ENCODE measurements at regions not wholly inside any gene's neighbourhood (a gene's known extent, or its start where the extent isn't known, plus 50 kb on each side); places are given as distances from the start of the nearest gene placed in this dataset.

DNA sequence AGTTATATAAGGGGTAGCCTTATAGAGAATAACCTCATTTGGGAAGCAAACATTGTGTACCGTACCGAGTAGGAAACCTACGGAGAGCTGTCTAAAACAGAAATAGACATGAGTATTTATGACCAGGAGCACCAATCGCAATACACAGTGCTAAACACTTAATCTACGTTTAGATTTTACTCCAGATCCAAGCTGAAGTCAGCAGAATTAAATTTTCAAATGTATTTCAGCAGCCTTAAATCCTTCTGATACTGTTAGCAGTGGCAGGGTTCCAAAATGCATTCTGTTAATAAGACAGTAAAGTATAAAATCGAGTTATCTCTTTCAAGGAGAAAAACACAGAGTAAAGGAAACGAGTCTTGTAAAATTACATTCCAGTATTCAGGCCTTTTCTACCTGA is 118.1 kb upstream of the ZNF521 start:
- DNase-seq = no peak

DNA sequence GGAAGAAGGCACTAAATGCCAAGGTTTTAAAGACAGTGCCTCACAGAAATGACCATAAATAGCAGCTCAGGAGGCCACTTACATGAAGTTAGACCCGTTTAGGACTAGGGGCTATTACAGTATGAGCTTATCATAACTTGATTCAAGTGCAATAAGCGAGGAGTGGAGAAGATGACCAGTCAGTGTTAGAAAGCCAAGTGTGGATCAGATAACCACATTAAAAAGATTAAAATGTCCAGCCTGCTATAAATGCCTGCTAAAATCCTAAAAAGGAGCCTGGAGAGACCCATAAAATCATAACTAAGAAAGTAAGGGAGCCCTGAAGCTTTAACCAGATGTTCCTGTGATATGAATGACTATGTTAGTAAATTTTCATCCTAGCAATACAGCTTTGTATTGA is 117.5 kb upstream of the ZNF521 start:
- no peak for DNase-seq

DNA sequence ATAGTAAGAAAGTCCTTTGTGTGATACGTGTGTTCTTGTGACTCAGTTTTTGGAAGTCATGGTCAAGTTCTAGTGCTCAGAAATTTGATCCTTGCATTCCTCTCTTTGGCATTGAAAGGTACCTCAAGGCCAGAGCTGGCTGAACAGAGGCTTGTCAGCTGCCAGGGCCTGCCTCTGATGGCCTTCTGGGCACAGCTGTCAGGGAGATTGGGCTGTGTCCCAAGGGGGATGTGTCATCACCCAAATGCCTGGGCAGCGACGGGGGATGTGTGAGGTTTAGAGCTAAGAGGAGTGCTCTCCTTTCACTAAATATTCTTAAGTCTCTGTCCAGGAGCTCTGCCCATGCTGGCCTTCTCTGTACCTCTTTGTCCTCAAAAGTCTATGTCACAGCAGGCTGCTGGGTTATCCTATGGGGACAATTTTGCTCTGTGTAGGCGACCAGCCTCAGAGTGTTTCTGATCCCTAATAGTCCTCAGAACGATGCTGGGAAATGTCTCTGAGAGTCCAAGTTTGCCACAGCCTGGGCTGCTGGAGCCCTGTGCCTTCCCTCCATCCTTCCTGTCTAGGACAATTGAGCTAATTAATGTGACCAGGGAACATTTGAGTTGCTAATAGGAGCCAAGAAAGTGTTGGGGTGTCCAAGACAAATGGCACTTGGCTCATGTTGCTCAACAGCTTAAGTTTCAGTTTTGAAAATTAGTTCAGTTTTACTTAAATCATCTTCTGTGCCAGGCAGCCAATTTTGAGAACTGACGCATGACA is 115.4 kb upstream of the ZNF521 start:
- no peak for DNase-seq

DNA sequence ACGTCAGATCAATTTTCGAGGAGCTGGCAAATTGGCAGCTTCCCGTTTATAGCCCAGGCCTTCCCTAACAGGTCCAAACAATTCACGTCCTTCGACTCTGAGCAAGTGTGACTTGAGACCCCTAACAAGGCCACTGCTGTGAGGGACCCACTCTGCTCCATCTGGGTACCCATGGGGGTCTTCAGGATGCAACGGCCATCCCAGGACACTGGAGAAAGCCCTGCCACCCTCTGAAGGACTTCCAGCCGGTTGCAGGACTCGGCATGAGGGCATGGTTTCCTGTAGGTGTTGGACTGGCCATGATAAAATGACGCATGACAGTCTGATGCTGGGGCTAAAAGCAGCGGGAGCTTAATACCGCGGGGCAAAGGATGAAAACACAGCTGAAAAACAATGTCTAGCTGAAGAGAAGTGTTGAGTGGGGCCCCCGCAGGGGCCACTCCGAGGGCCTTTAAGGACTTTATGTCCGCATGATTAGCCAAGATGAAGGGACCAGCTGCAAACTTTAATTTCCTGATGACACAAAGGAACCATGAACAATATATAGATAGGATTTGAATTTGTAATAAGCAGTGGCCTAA is 113.3 kb upstream of the ZNF521 start:
- no peak for DNase-seq

DNA sequence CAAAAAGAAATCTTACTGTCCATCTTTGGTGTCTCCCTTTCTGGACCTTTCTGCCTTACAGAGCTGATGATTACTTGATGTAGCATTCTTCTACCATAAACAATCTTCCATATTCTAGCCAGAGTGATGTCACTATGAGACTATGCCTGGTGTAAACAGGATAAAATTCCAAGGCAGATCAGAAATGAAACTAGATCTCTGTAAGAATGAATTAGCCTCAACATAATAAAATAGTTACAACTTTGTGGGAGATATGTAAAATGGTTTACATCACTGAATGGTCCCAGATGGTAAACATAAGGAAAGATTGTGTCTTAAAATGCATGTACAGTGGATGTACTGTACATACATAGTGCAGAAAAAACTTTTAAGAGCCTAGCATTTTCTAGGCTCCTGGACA is 112.3 kb upstream of the ZNF521 start:
- DNase-seq = no peak

DNA sequence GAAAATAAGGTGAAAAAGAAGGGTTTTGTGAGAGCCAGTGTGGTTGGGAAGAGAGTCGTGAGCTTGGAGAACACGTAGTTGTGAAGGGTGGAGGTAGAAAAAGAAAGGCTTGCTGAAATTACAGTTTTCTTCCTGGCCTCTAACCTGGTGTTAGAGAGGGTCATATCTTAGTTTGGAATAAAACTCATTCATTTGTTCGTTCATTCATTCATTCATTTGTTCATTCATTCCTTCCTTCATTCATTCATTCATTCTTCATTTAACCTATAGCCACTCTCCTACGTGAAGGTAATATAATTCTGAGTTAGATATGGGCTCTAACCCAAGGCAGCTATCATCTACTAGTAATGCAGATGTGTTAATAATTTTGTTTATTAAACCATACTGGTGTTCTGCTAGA is 111.8 kb upstream of the ZNF521 start:
- DNase-seq = no peak

DNA sequence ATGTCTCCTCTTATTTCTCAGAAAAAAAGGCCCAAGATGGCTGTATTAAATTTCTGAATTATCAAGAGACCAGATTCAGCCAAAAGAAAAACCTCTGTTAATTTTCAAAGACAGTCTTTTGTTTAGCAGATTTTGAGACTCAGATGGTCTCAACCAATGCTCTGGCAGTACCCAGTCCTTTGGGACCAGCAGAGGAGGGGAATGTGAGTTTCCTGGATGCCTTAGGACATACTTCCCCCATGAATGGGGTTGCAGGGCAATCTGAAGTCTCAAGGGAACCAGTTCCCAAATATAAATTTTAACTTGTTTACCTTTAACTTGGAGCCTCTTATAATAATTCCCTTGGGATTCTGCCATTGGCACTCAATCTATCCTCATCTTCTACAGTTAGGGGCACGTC is 107.8 kb upstream of the ZNF521 start:
- DNase-seq = no peak

DNA sequence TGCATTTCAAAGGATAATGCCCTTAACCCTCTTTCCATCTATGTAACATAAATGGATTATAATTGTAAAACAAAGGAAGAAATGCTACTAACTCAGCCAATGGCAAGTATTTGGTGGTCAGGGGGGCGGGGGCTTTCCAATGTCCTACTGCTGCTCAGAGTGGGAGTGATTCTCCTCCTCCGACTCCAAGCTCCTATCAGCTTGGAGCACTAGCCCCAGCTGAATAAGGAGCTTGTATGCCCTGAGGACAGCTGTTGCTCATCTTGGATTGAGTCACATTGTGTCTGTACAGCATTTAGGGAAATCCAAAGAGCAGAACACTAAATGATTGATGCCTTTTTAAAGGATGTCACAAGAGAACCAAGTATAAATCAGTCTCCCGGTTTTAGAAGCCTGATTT is 105.6 kb upstream of the ZNF521 start:
- DNase-seq = no peak

DNA sequence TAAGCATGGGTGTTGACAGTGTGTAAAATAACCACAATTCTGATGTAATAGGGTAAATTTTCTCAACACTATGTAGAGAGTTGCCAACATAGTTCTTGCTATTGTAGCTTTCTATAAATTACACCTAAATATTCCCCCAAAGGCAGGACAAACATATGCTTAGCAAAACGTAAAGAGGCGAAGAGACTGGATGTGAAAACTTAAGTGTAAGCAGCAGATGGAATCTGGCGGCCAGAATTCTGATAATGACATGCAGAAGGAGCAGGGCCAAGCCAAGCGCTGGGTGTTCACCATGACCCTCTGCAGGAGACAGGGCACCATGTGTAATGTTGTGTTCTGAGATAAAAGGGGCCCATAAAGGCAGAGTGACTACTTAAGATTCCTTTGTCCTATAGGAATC is 105.2 kb upstream of the ZNF521 start:
- DNase-seq = no peak

DNA sequence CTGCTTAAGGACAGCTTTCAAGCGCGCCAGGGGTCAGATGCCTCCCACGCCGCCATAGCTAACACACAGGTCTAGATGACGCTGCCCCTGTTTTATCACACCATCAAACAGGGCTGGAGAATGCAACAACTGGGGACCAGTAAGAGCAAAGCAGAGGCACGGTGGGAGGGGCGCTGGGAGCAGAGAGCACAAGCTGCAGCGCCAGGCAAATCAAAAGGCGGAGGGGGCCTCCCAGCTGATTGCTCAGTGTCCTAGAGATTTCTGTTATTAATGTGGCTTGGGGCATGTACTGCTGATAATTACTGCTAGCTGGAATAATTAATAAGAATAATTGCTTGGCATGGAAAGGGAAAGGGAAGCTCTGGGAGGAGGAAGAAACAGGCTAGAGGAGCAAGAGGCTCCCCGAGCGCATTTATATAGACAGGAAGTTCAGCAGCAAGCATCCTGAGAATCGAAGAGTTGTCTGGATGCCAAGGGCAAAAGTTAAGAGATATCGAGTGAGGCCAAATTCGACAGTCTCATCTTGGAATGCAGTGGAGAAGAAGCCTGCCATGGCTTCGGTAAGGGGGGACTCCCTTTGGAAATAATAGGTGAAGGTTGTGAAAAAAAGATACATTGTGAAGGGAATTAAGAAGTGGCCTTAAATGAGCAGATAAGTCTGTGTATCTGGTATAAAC is 104.5 kb upstream of the ZNF521 start:
- DNase-seq = no peak

DNA sequence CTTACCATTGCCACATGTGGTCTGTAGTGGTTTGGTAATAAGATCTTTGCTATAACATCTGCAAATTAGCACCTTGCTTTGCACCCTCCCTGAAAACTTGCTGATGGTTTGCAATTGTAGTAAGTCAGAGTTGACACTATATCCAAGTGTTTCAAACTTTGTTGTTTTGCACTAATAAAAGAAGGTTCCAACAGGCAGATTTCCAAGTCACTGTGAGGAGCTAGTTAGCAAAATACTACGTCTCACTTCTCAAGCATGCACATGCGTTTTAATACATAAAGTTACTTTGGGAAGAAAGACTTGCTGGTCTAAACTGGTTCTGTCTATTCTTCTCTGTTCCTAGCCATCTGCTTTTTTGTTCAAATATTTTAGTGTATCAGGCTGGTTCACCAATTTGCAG is 103.7 kb upstream of the ZNF521 start:
- no peak for DNase-seq

DNA sequence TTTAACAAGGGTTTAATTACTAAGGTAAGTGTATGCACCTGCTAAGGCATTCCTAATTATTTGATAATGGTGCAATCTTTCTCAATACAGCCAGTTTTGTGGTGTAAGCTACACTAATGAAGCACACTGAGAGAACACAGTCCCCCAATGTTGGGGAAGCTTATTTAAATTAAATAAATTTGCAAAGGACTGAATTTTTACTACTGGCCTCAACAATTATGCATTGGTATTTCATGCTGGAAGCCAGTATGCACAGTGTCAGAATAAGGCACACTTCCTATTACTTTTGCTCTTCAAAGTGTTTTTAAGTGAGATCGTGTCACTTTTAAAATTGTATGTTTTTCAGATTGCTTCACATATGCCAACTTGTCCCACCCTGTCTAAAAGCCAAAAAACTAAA is 103.2 kb upstream of the ZNF521 start:
- DNase-seq = no peak

DNA sequence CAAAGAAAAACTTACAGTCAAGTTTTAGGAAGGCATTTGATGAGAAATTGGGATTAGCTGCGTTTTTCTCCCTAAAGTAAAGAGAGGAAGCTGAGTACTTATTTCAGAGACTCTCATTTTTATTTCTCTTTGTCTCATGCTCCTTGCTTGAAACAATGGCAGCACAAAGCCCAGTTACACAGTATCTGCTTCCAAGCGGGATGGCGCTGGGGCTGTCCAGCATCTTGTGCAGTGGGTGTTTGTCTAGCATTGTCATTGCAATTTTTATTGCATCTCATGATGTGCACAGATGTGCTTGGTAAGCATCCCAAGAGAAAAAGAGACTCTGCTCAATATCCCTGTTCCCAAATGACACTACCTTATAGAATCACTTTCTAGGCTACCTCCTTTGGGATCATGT is 102.8 kb upstream of the ZNF521 start:
- no peak for DNase-seq

DNA sequence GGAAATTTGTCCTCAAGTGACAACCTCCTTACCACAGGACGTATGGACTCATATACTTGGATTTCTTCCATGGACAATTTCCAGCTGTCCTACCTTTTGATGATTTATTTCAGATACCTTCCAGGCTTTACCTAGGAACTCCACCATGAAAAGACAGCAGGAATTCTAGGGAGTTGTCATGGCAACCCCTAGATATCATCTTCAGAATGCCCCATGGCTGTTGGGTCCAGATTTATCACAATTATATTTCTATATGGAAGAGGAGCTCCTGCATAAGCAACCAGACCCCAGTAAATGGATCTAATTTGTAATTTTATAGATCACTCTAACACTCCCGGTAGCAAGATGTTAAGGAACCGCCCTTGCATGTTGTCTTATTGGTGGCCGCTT is 102.3 kb upstream of the ZNF521 start:
- DNase-seq = no peak

DNA sequence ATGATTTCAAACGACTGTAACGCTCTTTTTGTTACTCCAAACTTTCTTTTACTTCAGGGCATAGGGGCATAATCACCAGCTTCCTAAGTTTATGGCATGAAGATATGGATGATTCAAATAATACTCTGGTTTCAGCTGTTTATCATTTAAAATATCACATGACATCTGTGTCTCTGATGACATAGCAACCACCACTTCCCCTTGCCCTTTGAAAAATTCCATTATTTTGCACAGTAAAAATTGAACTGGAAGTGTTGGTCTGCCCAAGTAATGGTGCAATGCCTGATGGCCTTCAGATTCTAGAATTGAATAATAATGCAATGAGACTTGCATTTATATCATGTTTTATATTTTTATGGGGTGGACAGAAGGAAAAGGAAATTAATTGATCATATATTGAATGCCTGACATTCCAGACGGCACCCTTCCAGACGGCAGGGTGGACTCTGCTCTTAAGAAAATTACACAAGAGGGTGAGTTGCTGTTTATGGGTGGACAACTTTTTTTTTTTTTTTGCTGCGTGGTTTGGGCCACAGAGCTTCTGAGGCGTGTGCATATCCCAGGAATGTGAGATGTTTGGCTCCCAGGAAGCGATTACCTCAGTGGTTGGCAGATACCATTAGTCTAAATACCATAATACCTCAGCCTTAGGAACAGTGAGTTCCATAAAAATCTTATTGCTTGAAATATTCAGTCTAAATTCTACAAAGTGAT is 101.7 kb upstream of the ZNF521 start:
- no peak for DNase-seq

DNA sequence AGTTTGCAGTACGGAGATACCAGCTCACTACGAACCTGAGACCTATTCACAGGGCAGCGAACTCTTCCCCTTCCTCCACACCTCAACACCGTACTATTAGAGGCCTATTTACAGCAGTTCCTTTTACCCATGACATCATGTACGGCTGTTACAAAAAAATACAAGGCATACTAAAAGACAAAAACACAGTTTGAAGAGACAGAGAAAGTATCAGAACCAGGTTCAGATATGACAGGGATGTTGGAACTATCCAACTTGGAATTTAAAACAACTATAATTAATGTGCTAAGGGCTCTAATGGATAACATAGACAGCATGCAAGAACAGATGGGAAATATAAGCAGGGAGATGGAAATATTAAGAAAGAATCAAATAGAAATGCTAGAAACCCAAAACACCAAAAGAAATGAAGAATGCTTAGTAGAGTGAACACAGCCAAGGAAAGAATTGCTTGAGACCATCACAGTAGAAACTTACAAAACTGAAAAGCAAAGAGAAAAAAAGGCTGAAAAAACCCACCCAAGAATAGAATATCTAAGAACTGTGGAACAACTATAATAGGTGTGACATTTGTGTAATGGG is 99.2 kb upstream of the ZNF521 start:
- DNase-seq = no peak

DNA sequence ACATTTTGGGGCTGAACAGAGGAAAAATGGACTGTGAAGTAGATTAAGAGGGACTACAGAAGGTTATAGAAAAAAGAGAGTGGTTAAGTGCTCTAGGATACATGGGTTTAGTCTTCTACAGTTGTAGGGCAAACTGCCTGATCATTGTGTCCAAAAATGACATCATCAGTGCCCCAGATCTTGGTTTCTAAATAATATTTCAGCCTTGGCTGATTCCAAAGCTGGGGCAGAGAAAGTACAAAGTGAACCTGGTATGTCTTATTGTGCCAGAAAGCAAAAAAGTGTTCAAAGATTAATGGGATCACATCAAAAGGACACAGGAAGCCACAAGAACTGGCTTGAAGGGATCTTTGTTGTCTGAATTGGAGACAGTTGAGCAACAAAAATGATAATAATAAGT is 97.1 kb upstream of the ZNF521 start:
- no peak for DNase-seq

DNA sequence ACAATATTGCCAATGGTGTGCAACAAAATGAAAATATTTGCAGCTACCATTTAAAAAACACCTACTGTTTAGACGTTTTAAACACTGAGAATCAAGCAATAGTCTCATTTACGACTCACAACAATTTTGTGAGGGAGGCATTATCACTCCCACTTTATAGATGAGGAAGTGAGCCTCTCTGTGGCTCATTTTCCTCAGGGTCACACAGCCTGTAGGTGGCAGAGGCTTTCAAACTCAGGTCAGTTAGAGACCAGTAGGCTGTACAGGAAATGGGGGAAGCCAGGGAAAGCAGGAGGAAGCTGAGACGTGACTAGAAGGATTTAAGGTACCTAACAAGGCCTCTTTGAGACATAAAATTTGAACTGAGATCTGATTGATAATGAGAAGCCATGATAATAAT is 95.0 kb upstream of the ZNF521 start:
- no peak for DNase-seq

DNA sequence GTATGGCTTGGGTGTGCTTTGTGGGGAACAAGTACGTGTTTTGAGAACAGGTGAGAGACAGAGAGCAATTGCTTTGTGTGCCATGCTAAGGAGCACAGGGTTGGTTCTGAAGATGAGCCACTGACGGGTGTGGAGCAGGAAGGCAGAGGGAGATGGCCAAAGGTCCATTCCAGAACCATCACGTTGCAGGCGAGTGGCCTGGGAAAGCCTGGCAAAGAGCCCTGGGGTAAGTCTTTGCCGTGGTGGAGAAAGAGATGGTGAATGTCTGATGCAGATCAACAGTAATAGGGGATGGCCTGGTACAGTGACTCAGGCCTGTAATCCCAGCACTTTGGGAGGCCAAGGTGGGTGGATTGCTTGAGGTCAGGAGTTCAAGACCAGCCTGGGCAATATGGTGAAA is 93.5 kb upstream of the ZNF521 start:
- no peak for DNase-seq

DNA sequence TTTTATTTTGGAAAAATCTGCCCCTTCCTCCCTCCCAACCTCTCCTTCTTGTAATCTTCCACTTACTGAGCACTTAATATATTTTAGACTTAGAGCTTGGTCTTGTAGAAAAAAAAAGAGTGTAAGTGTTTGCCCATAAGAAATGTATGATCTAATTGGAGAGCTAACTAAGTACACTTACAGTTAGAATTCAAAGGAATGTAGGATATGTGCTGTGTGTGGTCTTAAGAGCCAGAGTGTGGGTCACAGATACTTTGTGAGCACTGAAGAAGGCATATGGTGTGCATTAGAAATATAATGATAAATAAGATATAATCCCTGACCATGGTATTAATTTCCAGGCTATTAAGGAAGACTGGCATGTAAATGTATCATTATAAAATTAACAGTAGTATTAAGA is 91.8 kb upstream of the ZNF521 start:
- DNase-seq = no peak

DNA sequence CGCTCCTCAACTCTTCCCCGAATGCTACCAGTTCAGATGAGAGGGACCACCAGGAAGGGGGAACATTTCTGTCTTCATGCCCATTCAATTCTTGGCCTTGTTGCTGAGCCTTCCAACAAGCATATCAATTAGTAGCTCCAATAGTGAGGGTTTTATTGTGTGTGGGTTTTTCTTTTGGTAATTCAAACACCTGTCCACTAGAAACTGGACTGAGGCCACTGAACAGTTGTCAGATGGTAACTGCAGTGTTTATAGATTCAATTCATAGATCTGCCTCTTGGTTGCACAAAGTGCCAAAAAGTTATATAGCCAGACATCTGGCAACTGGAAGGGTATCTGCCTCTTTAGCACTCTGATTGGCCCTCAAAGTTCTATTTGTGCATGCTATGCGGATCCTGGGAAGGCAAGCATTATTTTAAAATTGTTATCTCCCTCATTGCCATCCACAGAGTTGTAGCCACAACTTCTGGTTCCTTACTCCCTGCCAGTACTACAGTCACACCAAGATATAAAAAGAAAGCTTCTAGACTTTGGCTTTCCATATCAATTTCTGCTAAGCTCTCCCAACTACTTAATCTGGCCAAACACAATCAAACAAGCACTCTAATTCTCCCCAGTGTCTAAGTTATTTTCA is 83.3 kb upstream of the ZNF521 start:
- DNase-seq = no peak

DNA sequence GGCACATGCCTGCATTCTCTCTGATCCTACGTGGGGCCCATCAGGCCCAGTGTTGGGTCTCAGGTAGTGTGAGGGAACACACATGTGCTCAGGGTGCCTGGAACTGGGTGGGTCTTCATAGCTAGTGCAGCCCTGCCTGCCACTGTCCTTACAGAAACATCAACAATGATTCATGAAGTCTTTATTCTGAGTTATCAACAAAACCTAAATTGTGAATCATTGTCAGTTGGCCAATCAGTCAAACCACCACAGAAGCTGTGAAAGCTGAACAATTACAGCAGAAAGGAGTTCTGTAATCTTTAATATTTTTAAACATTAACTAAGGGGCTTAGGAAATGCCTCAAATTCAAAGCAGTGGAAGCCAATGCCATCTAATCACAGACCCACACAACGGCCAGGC is 82.8 kb upstream of the ZNF521 start:
- DNase-seq = no peak

DNA sequence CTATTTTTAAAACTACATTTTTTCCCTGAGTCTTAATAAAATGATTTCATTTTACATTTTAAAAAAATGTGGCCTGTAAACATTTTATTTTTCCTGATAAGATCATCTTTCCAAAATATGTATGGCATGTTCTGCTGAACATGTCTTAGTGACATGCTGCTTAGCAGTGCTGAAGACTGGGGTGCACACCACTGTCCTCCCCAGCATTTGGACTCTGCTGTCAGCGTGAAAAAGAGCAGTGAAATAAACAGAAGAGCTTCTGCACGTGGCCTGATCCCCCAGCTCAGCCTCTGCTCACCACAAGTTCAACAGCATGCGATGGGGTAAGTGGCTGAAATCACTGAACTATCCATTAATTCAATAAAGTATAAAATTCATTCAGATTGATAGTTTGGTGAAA is 81.6 kb upstream of the ZNF521 start:
- no peak for DNase-seq
